Stimulated activated CD8-positive, alpha-beta memory T cell treated with anti-CD3 and anti-CD28 coated beads, Interleukin-2, amount 100 ng/mL, for 1 hour (primary cell): ENCODE measurements at regions not wholly inside any gene's neighbourhood (a gene's known extent, or its start where the extent isn't known, plus 50 kb on each side); places are given as distances from the start of the nearest gene placed in this dataset.

Experiments used
- DNase-seq, 2 donors: peaks; one replicate each; pipeline ENCODE4 v3.0.0-alpha.2; 2020; ENCODE audit warnings: low read depth in 2 of 2

GRCh38 chr12:125873016-125873415 is 807.8 kb downstream of the AACS start:
- no peak for DNase-seq

DNA sequence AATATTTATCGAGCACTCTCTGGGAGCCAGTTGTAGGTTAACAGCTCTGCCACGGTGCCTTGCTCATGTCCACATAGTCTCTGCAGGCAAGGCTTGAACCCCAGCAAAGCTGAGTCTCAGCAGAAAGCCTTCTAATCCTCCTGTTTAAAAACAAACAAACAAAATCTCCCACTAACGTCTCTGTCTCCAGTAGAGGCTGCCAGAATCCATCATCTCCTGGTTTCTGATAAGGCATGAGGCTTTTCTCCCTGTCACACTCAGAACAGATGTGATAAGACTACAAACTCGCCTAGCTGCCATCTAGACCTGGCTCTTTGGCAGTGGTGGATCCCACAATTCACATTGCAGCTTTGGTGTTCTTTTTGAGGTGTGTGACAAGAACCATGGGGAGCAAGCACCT is 813.2 kb downstream of the AACS start:
- DNase-seq = no peak

DNA sequence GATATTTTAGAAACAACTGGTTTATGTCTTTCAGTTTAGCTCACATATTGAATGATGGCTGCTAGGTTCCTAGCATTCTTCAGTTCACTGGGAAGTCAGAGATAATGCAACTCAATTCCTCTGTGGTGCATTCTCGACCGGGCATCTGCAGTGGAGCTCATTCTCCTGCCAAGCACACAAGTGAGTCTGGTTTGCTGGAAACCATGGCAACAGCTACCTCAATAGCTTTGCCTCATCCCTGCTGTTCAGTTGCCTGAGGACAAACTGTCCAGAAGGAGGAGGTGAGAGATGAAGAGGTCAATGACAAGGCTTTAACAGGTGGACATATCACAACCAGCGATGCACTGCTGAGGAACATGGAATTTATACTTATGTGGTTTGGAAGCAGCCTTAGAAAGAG is 816.9 kb downstream of the AACS start:
- DNase-seq = no peak

DNA sequence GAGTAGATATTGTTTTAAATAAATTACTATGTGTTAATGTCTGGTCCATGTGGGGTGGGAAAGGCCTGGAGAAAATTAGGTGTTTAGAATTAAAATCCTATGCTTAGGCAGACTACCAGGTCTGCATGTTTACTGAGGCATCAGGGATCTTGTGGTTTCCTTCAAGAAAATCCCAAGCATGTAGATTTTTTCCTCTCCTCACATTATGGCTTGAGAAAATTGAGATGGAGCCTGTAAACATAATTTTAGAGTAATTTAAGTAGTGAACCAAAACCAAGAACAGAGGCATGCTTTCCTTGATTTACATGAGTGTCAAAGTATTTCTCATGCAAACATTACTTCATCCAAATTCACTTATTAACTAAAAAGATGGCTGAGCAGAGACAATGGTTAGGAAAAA is 823.7 kb downstream of the AACS start:
- DNase-seq = no peak

- no peak for DNase-seq
These were observed 824.5 kb downstream of the AACS start for GRCh38 chr12:125889742-125890141.

DNA sequence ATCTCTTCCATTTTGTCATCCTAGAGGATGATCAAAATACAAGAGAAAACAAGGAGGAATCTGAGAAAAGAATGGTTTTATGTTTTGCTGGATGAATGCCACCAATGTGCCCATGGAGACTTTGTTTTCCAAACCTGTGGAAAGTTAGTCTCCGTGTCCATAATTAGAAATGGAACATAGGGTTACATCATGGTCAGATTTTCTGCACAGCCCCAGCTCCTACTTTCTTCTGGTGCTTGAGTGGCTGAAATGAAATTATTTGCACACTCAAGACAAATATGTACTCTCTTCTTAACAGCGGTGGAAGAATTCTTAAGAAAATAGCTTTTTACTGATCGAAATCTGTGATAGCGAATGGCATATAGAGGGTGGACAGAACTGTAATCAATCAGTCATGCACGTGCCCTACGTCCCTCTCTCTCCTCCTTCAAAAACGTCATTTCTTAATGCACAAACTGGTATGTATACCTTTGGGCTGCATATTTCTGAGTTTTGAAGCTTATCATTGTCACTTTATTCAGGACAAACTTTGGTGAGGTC is 825.2 kb downstream of the AACS start:
- DNase-seq = no peak

DNA sequence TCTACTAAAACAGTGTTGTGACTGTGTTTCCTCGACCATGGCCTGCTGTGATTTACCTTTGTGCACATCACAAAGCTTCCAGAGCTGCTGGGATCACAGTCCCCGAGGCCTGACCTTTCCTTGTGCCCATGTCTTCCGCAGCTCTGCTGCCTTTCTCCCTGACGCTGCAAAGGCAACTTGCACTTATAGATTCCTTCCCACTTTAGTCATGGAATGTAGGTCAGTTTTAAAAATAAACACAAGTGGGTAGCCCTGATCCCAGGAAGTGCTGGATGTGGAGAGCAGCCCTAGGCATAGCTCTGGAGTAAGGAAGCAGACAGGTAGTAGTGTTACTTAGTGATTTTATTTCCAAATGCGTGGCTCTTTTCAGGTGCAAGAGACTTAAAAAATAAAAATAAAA is 825.7 kb downstream of the AACS start:
- DNase-seq = no peak

DNA sequence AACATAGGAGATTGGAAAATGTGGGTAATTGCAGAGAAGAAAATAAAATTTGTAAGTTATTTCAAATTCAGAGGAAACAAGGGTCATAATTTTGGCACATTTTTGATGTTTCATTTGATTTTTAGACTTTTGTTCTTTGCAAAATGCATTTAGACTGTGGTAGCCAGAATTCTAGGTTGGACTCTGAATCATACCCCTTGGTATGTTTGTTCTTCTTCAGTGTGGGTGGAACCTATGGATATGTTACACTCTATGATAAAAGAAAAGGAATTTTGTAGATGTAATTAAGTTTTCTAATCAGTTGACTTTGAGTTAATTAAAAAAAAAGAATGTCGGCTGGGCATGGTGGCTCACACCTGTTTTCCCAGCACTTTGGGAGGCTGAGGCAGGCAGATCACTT is 827.0 kb downstream of the AACS start:
- no peak for DNase-seq

- DNase-seq = no peak
These were observed 837.8 kb downstream of the AACS start for GRCh38 chr12:125902991-125903390.

DNA sequence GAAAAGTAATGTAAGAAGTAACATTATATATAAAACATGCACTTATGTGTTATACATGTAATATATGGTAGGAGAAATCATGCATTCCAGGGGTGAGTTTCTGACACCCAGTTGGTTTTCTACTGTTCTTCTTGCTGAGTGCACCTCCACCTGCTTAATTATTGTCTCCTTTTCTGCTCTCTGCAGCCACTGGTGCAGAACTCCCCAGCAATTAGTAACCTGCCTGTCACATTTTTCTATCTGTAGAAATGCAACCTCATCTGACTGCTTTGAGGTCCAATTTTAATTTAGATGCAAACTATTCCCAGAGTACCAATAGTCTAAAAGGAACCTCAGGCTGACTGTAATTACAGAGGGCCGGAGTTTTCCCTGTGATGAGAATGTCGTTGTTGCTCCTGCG is 842.1 kb downstream of the AACS start:
- no peak for DNase-seq

DNA sequence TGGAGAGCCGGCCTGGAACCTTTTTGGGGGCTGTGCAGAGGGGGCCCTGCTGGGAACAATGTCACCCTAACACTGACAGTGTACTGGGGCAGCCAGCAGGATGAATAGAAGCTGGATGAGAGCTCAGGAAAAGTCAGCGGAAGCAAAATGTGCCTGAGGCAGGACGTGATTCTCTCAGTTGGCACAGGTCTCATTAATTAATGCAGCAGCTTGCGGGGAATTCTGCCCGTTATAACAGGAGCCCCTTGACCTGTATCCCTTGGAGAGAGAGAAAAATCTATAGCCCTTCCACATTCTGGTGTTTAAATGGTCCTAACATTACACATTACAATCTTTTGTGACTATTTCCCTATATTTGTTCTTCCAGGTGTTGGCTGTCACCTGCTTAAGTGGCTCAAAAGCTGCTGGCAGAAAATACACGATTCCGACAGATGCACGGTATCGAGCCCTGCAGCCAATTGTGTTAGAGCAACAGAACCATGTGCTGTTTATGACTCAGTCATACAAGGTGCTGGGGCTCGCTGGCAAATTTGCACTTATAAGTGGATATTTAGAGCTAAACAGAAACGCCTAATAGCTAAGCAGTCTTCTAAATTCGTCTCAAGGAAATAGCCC is 854.7 kb downstream of the AACS start:
- DNase-seq = no peak

GRCh38 chr12:125922330-125922729 is 857.1 kb downstream of the AACS start:
- DNase-seq = no peak

DNA sequence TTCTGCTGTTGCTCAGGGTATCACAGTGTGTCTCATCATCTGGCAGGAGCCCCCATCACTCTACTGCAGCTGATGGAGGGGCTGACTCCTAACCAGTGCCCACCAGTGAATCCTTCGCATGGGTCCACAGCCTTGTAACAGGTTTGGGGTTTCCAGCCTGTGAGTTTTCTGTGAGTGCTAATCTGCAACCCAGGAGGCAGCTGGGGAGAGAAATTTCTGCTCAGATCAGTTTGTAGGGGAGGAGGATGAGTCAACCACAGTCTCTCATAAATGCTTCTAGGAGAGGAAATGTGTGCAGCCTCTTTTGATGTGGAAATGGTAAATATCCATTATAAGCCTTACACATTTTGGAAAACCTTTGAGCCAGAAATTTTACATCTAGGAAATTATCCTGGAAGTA is 871.3 kb downstream of the AACS start:
- DNase-seq = no peak

DNA sequence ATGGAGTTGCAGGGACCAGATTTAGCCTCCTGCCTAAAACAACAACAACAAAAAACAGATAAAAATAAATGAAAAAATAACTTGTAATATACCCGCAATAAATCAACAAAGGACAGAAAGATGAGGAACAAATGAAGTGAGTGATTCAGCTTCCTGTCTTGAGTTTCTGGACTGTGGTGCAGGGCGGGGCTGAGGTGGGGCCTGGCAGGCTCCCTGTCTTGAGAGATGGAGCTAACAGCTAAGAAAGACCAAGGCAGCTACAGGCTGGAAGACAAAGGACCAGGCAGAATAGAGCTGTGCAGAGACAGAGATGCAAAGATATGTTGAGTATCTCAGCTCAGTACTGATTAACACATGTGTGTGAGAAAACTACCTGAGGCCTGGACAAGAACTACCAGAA is 879.2 kb downstream of the AACS start:
- no peak for DNase-seq

- DNase-seq = no peak
These were observed 884.2 kb downstream of the AACS start for GRCh38 chr12:125949471-125949870.

DNA sequence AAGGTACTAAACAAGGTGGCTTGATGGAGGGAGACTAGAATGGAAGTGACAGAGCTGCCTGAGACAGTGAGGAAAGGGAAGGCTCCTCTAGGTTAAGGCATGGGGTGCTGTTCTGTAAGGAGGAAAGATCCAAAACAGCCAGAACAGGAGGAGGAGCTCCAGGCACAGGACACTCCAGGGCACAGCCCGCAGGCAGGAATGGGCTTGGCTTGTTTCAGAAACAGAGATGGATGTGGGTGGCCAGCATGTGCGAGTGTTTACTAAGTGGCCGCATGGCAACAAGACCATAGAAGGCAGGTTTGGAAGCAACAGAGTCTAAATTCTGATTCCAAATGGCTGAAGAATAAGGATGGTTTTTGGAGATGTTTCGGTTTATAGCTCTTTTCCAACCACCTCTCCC is 889.1 kb downstream of the AACS start:
- no peak for DNase-seq

DNA sequence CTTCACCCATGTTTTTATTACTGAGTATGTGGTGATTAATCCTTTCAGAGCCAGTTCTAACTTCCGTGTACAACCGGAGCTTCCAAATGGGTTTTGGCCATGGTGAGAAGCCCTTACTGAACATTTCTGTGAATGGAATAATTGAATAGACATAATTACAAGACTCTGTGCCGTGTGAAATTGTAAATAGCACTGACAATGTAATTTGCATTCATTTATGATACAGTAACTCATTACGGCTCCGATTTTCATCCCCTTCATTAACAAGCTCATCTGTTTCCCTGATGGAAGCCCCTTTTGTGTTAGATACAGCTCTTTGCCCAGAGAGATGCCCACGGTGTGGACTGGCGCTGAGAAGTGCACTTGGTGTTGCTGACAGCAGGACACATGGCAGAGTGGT is 891.0 kb downstream of the AACS start:
- DNase-seq = no peak

DNA sequence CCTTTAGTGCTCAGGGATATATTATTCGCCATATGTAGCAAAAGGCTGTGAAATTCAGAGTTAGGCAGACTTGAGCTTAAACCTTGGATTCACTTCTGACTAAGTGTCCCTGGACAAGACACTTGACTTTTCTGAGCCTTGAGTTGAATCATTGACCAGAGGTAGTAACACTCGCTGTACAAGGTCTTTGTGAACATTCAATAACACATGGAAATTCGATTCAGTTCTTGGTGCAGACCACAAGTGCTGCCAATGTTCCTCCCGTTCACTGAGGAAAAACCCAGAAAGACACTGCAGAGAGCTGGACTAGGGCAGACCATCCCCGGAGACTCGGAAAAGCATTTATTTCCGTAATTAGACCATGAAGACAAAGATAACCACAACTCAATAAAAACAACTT is 901.4 kb downstream of the AACS start:
- no peak for DNase-seq

- DNase-seq = no peak
These were observed 903.2 kb downstream of the AACS start for GRCh38 chr12:125968413-125968812.

DNA sequence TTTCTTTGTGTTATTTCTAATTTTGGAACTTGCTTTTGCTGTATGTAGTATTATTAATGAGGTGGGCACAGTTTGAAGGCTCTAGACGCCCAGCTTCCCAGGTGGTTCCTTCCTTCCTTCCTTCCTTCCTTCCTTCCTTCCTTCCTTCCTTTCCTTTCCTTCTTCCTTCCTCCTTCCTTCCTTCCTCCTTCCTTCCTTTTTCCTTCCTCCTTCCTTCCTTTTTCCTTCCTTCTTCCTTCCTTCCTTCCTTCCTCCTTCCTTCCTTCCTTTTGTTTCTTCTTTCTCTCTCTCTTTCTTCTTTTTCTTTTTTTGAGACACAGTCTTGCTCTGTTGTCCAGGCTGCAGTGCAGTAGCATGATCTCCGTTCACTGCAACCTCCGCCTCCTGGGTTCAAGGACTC is 906.7 kb downstream of the AACS start:
- no peak for DNase-seq

- no peak for DNase-seq
These were observed 913.1 kb downstream of the AACS start for GRCh38 chr12:125978286-125978685.

DNA sequence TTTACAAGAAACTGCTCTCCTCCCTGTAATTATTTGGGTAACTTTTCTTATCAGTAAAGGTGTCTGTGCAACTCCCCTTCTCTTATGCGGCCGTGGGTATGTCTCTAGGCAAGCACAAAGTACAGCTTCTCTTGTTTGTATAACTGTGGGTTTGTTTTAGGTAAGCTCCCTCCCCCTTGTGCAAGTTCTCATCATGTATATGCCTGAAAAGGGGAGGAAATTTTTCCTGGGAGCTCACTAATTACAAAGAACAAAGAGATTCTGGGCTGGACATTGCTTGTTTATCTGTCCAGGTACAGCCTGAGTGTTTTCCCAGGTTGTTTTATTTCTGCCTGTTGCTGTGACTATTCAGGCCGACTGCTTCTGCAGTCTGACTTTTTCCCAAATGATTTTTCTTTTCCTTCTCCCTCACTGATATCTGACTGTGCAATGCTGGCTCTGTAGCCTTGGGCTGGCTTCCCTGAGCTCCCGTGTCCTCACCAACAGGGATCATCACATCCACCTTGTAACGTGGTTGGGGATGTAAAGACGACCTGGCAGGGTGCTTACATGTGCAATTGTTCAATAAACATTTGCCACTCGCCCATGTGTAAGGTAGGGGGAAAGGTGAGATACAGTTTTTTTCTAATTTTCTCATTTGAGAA is 916.5 kb downstream of the AACS start:
- DNase-seq = no peak

GRCh38 chr12:125983094-125983783 is 918.0 kb downstream of the AACS start:
- no peak for DNase-seq
